GM18502 (cell line): ENCODE measurements at regions not wholly inside any gene's neighbourhood (a gene's known extent, or its start where the extent isn't known, plus 50 kb on each side); places are given as distances from the start of the nearest gene placed in this dataset.

ENCODE experiments used
- ATAC-seq: cut with Tn5 transposase; IDR thresholded peaks from one replicate; pipeline ENCODE4 v1.9.1; 2021; ENCODE audit warnings: mild to moderate bottlenecking; ENCODE audit not compliant: unreplicated experiment, poor library complexity

- no peak for ATAC-seq
Observed at GRCh38 chr2:220833446-220833845, 738.7 kb downstream of the EPHA4 start.

DNA sequence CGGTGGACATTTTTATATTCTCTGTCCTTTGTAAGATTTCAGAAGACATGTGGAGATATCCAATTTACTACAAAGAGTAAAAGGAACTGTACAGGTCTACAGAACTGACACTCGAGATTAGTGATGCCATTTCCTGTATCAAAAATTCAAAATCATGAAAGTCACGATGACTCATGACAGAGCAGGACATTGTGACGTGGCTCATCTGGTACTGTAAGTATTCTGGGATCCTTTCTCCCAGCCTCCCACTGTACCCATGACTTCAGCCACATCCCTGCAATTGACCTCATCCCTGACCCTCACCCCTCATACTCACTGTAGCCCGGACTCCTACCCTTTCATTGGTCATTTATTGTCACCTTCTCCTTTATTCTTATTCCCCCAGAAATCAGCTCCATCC, 736.5 kb downstream of the EPHA4 start:
- ATAC-seq = no peak

GRCh38 chr2:220837226-220837625, 734.9 kb downstream of the EPHA4 start:
- ATAC-seq = no peak

DNA sequence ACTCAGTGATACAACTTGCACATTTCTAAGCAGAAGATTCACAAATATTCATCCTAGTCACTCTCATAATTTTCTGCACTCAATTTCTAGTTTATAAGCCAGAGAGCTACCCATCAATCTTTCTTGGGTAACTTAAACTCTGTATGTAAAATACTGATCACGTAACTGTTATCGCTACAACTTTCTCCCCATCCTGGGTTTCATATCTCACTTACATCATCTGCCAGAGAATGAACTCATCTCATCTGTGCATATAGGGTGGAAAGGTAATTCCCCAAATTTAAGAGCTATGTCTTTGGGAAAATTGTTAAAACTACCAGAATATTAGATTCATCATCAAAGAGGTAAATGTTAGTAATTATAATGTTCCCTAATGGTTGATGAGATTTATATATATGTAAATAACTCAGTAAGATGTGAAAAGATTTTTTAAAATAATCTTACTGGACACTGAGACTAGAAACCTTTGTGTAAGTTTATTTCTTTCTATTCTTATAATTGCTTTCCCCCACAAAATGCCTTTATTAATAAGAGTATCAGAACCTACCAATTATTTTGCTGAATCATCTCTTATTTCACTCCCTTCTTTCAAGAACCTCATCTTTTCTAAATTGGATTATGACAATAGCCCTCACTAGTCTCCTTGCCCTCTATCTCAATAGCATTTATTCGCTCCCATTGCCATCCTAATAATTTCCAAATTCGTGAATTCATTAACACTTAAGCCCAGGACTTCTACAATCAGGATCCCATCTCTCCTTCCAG, 729.0 kb downstream of the EPHA4 start:
- ATAC-seq = no peak

- no peak for ATAC-seq
Observed at GRCh38 chr2:220845766-220846273, 726.3 kb downstream of the EPHA4 start.

DNA sequence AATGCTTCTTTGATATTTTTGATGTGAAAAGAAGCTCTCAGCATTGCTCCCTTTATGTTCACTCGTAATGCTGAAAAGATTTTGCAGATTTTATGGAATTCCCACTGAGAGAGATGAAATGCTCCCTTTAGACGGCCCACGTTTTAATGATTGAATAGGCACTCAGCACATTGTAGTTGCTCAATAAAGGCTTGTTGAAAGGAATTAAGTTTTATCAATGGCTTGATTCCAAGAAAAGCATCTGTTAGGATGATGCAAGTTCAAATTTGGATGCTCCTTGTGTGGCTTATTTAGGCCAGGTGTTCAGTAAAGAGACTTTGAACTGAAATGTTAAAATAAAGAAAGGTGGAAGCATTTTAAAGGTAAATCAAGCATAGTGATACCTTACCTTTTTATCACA, 725.1 kb downstream of the EPHA4 start:
- no peak for ATAC-seq

DNA sequence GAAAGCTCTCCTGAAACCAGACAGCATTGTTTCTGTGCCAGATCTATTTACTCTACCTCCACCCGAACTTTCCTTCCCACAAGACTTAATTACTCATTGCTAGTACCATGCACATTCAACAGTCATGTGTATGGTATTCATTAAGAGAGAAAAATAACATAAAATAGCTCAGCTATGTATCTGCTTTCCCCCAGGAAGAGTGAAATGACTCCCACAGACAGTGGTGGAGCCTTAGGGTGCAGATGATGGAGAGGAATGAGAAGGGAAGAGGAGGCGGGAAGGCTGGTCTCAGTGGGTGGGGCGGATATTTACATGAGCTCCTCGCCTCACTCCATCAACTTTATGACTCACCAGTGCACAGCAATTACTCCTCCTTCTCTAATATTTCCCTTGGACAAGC, 724.5 kb downstream of the EPHA4 start:
- ATAC-seq = no peak

- ATAC-seq = no peak
Observed at GRCh38 chr2:220849433-220849832, 722.7 kb downstream of the EPHA4 start.

DNA sequence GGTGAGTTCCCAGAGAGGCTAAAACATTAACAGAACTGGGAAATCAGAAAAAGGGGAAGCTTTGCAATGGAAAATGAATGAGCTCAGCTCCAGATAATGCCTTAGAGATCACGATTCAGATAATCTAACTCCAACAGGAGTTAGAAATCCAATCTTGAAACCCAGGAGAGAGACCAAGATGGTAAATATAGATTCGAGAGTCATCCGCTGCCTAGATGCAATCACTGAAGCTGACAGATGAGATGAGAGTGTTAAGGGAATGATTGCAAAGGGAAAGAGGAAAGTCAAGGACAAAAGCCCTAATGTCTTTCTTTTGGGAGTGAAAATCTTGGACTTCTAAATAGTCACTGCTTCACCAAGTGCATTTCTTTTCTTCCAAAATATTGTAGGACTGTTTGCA, 722.0 kb downstream of the EPHA4 start:
- no peak for ATAC-seq

DNA sequence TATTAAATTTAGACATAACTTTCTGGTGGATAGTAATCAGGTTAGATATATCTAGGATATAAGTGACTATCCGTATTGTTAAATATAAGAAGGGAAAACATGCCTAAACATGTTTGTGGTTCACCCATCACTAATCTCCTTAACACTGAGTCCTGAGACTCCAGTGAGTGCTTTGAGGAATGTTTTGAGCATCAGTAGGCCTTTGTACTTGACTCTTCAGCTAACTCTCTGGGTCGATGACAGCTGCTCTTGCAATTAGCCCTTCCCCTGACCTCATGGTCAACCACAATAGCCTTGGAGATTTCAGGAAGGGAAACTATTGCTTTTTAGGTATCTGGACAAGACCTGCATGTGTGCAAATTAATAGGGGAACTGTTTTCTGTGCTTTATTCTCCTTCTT, 716.8 kb downstream of the EPHA4 start:
- no peak for ATAC-seq

DNA sequence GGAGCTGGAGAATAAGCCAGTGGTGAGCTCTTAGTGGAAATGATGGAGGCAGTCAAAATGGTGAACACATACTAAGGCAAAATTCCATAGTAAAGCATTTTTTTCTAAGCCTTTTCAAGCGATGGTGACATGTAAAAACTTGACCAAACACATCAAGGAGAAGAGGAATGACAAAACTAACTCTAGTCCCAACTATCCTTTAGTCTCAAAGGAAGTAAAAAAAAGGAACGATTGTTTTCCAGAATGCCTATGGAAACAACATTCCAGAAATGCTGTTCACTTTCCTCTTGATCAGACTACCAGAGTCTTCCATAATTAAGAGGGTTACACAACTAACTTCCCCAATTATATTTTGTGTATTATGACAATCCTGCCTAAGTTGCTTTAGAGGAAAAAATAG, 715.6 kb downstream of the EPHA4 start:
- no peak for ATAC-seq

GRCh38 chr2:220857368-220857767, 714.7 kb downstream of the EPHA4 start:
- ATAC-seq = no peak

DNA sequence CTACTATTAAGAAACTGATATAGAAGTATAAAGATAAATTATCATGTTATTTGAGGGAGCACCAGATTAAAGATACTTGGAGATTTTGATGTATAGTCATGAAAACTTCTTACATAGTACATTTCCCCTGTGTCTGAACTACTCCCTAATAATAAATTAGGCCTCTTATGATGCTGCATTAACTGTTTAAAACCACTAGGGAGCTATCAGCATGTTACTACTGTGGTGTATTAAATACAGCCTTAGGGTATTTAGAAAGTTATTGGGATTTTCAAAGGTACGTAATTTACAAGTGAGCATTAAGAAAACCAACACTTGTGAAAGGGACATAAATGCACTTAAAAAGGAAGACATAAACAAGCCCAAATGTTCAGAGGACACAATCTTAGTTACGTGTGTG, 714.0 kb downstream of the EPHA4 start:
- no peak for ATAC-seq

- ATAC-seq = no peak
Observed at GRCh38 chr2:220871909-220872308, 700.2 kb downstream of the EPHA4 start.

- no peak for ATAC-seq
Observed at GRCh38 chr2:220876080-220876824, 695.9 kb downstream of the EPHA4 start.

GRCh38 chr2:220877491-220877890, 694.6 kb downstream of the EPHA4 start:
- ATAC-seq = no peak

GRCh38 chr2:220877897-220878296, 694.2 kb downstream of the EPHA4 start:
- no peak for ATAC-seq

DNA sequence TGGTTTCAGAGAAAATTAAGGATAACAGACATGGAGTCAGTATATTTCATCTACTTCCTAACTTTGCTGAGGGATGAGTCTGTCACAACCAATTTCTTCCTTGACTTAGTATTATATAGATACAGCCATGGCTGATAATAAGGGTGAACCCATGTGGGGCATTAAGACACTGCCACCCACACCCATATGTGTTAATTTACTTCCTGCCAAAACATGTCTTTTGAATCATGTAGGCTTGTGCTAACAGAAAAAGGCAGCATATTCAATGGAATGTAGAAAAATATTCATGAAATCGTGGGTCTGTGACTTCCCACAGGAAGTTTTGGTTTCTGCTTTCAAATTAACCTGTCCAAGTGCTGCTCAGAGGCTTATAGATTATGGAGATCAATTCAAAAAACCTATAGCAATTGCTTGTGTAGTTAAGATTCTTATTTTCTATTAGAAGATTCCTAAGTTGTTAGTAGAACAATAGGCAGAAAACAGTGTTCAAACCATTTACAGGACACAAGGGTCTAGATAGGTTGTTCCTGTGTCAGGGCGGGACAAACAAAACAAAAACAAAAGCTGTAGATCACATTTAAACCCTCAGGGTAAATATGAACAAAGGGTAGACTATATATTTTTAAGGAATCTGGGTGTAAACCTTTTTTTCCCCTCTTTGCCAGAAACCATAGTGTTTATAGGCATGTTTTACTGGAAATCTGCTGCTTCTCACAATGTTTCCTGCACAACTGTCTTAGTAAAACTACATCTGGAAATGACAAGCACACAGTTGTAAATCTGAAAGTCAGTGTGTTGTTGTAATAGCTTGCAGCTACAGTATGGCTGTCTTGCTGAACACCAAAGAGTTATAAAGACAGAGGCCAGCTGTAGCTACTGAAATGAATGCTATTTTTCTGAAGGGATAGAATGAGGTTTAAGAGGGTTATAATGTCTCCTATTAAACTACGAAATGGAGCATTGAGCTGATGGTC, 691.2 kb downstream of the EPHA4 start:
- no peak for ATAC-seq

- no peak for ATAC-seq
Observed at GRCh38 chr2:220882507-220882906, 689.6 kb downstream of the EPHA4 start.

DNA sequence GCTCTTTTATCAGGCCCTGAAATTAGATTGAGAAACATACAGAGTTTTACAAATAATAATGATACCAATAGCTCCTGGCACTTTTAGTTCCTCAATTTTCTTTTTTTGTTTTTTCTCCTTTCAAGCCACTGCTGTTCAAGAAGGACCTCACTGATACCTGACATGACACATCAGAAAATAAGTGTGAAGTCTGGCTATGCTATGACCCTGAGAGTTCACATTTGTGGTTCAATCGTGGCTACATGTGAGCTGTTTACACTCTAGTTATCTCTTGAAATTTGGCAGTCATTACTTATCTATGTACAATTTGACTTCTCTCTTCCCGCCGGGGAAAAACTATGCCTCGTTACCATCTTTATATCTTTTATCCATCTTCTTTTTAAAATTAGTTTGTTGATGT, 686.5 kb downstream of the EPHA4 start:
- ATAC-seq = no peak
